A673 (cell line): ENCODE measurements at regions not wholly inside any gene's neighbourhood (a gene's known extent, or its start where the extent isn't known, plus 50 kb on each side); places are given as distances from the start of the nearest gene placed in this dataset.
A peak's percentile ranks its signal among the peaks of the same experiment; 100 is the strongest.

ENCODE experiments used
- BruUV-seq: library from RNA; stranded (reverse); fragments of 400-500 nt; replicated peaks from 2 replicates; lab custom pipeline; 2021; lab: Mats Ljungman, UMichigan
- CTCF ChIA-PET: fragments of 300-600 bp; sonication (Branson Sonifier 250); formaldehyde crosslinking; loops from one replicate; lab custom pipeline; 2022; ENCODE audit warnings: antibody characterized with exemption; lab: Charles Lee
- POLR2A ChIA-PET: fragments of 300-600 bp; sonication (Branson Sonifier 250); formaldehyde crosslinking; loops from one replicate; lab custom pipeline; 2022; ENCODE audit warnings: antibody characterized with exemption; ENCODE audit not compliant: low non-redundant PET; lab: Charles Lee
- DNase-seq: peaks from one replicate; pipeline ENCODE4 v3.0.0-alpha.2; 2015; ENCODE audit warnings: low spot score
- H3K27ac ChIP-seq: fragments of 200-600 bp; sonication (generic); 2 replicates; pipeline ENCODE4 v1.5.1; 2016; ENCODE audit warnings: mixed run types, low read depth, mild to moderate bottlenecking, mixed read lengths, antibody characterized with exemption, low read length; ENCODE audit not compliant: poor library complexity, severe bottlenecking
- H3K27me3 ChIP-seq: fragments of 200-600 bp; sonication (generic); replicated peaks from 2 replicates; pipeline ENCODE4 v1.6.1; 2017; ENCODE audit warnings: mixed run types, low read depth, mild to moderate bottlenecking, mixed read lengths, antibody characterized with exemption, low read length; ENCODE audit not compliant: insufficient read depth, poor library complexity
- H3K36me3 ChIP-seq: fragments of 200-600 bp; sonication (generic); 2 replicates; pipeline ENCODE4 v1.6.1; 2016; ENCODE audit warnings: mixed run types, mild to moderate bottlenecking, mixed read lengths, antibody characterized with exemption, low read length; ENCODE audit not compliant: insufficient read depth, poor library complexity, severe bottlenecking
- H3K4me1 ChIP-seq: fragments of 200-600 bp; sonication (generic); 2 replicates; pipeline ENCODE4 v1.6.1; 2017; ENCODE audit warnings: mixed run types, mild to moderate bottlenecking, mixed read lengths, antibody characterized with exemption, low read length; ENCODE audit not compliant: insufficient read depth, poor library complexity, severe bottlenecking
- H3K4me3 ChIP-seq: fragments of 200-600 bp; sonication (generic); 2 replicates; pipeline ENCODE4 v1.5.1; 2016; ENCODE audit warnings: low read depth, mixed run types, mild to moderate bottlenecking, mixed read lengths, low read length; ENCODE audit not compliant: poor library complexity, severe bottlenecking
- H3K9me3 ChIP-seq: fragments of 200-600 bp; sonication (generic); 2 replicates; pipeline ENCODE4 v1.6.1; 2016; ENCODE audit warnings: mixed run types, low read depth, mild to moderate bottlenecking, mixed read lengths, antibody characterized with exemption, low read length; ENCODE audit not compliant: poor library complexity, severe bottlenecking
- CTCF ChIP-seq: fragments of 300-800, 200-600 bp; sonication (generic); conservative IDR thresholded peaks from 2 replicates; pipeline ENCODE4 v1.5.1; 2017; ENCODE audit warnings: low read depth, mild to moderate bottlenecking, antibody characterized with exemption, low read length, moderate library complexity, mixed read lengths
- EZH2 ChIP-seq: fragments of 200-600 bp; sonication (generic); IDR thresholded peaks from 2 replicates; pipeline ENCODE4 v1.6.1; 2017; ENCODE audit warnings: borderline replicate concordance, low read depth, mild to moderate bottlenecking, mixed read lengths, antibody characterized with exemption, low read length; ENCODE audit not compliant: poor library complexity, severe bottlenecking
- intact Hi-C: fragments of 100-400 bp; cut with micrococcal nuclease; formaldehyde crosslinking; loops from one replicate; pipeline ENCODE4 v1.10.0; 2022; ENCODE audit not compliant: unreplicated experiment

GRCh38 chr16:5845046-5845445 is 747.5 kb upstream of the EEF2KMT start:
- ChIA-PET POLR2A (no interaction called here), CTCF (no interaction called here)
- Histone ChIP-seq H3K4me1 (no peaks in the 10 kb centered on the region), H3K4me3 (no peak overlapping the region), H3K27ac (no peak overlapping the region), H3K27me3 (no peaks in the 10 kb centered on the region), H3K9me3 (no peaks in the 10 kb centered on the region), H3K36me3 (no peaks in the 10 kb centered on the region)
- intact Hi-C loops = no loop called here
- no TSS peak for BruUV-seq
- TF ChIP-seq EZH2 (no peak), CTCF (no peak)
- DNase-seq = peak; percentile 35

GRCh38 chr16:5841974-5842373 is 744.4 kb upstream of the EEF2KMT start:
- no peak for DNase-seq
- POLR2A ChIA-PET = no interaction called here
- no peak for TF ChIP-seq EZH2
- TF ChIP-seq CTCF = no peak
- H3K4me3 ChIP-seq = no peak overlapping the region
- H3K9me3 ChIP-seq = no peaks in the 10 kb centered on the region
- CTCF ChIA-PET = no interaction called here
- H3K27me3 ChIP-seq = no peaks in the 10 kb centered on the region
- intact Hi-C loops = no loop called here
- no TSS peak for BruUV-seq
- no peak overlapping the region for H3K27ac ChIP-seq
- no peaks in the 10 kb centered on the region for H3K4me1 ChIP-seq
- no peaks in the 10 kb centered on the region for H3K36me3 ChIP-seq

GRCh38 chr16:5838725-5839124 is 741.1 kb upstream of the EEF2KMT start:
- DNase-seq = no peak
- intact Hi-C loops = no loop called here
- CTCF ChIA-PET = no interaction called here
- Histone ChIP-seq H3K27me3 (no peaks in the 10 kb centered on the region), H3K9me3 (no peaks in the 10 kb centered on the region), H3K27ac (no peak overlapping the region), H3K36me3 (no peaks in the 10 kb centered on the region), H3K4me3 (no peak overlapping the region), H3K4me1 (no peaks in the 10 kb centered on the region)
- POLR2A ChIA-PET = no interaction called here
- BruUV-seq = no TSS peak
- TF ChIP-seq EZH2 (no peak), CTCF (no peak)
